Pancreas (tissue), 10 donors: ENCODE measurements at regions not wholly inside any gene's neighbourhood (a gene's known extent, or its start where the extent isn't known, plus 50 kb on each side); places are given as distances from the start of the nearest gene placed in this dataset.
"Not testable (repeated sequence)": the region's sequence is repeated elsewhere in the genome, so short reads cannot be mapped to it uniquely, and the experiment has no call there.

ENCODE experiments used
- ATAC-seq, 4 donors: fragments of 200-7000 bp; cut with Tn5 transposase; one replicate each; pipeline versions ENCODE4 v1.8.0 to v1.9.1; 2020; ENCODE audit warnings: mild to moderate bottlenecking in 4 of 4, moderate library complexity in 4 of 4
- DNase-seq, 6 donors: peaks; one replicate each; pipeline ENCODE4 v3.0.0-alpha.2; 2020
- FAIRE-seq: peaks from 2 replicates; lab custom pipeline; 2012; peaks lifted over from hg19 to GRCh38; lab: Jason Lieb, UNC
- H3K27ac ChIP-seq, 4 donors: fragments of 200-600 bp; sonication (generic); 1 replicate in 3 of 4; 2 replicates in 1 of 4; pipeline versions ENCODE4 v1.5.0 to v1.8.0; 2020
- H3K27me3 ChIP-seq, 4 donors: fragments of 200-600 bp; one replicate each; pipeline ENCODE4 v1.8.0; 2021
- H3K36me3 ChIP-seq, 3 donors: fragments of 200-600 bp; sonication (generic) in 1 of 3; one replicate each; pipeline versions ENCODE4 v1.5.0 to v1.8.0; 2020 to 2021
- H3K4me1 ChIP-seq, 3 donors: fragments of 200-600 bp; one replicate each; pipeline ENCODE4 v1.8.0; 2021
- H3K4me3 ChIP-seq, 4 donors: fragments of 200-600 bp; sonication (generic) in 2 of 4; one replicate each; pipeline versions ENCODE4 v1.5.0 to v1.8.0; 2020 to 2021
- H3K9me3 ChIP-seq, 4 donors: fragments of 200-600 bp; one replicate each; pipeline ENCODE4 v1.8.0; 2021
- WGBS, 2 donors: extraction: QIAGEN DNeasy Blood & Tissue Kit; methylation state at CpG; one replicate each; pipeline ENCODE4 v1.1.7; 2013; 5-methylcytosine and 5-hydroxymethylcytosine counted together
- intact Hi-C, 3 donors: fragments of 100-400 bp; cut with DNase I; formaldehyde crosslinking; loops; one replicate each; pipeline versions ENCODE4 v1.11.1 to v1.14.2; 2022
- donor health status: healthy with polysubstance abuse.
- donor health status: DM: no; HTN: no; CAD: no; lungs with moderate emphysema.
- donor health status: DM: no; HTN: no; CAD: no.
- donor health status: control.
- donor health status: control.
- donor health status: Bipolar disorder and iron deficiency.
- donor health status: DM: yes; HTN: yes; CAD: no.
- donor health status: DM: no; HTN: no; CAD: no.
- donor health status: DM: no; HTN: no; CAD: no.
- donor health status: DM: yes; HTN: yes; CAD: no.

- WGBS, 2 donors = no CpG with 5 or more reads among the region's 3 CpGs
- H3K4me1 ChIP-seq, H3K27ac ChIP-seq, H3K36me3 ChIP-seq, FAIRE-seq, DNase-seq, H3K9me3 ChIP-seq, H3K27me3 ChIP-seq, ATAC-seq, intact Hi-C loops, H3K4me3 ChIP-seq: not testable (repeated sequence)
Measured at GRCh38 chr9:38926565-38926964, 206.6 kb upstream of the FAM240B start.

- H3K9me3 ChIP-seq, FAIRE-seq, H3K4me3 ChIP-seq, H3K36me3 ChIP-seq, H3K27me3 ChIP-seq, H3K27ac ChIP-seq, intact Hi-C loops, ATAC-seq, H3K4me1 ChIP-seq, DNase-seq: not testable (repeated sequence)
- WGBS, 2 donors = no CpG with 5 or more reads among the region's 3 CpGs
Measured at GRCh38 chr9:38921253-38921652, 201.3 kb upstream of the FAM240B start.

GRCh38 chr9:38910629-38911028 lies 190.7 kb upstream of the FAM240B start:
- H3K27me3 ChIP-seq, FAIRE-seq, H3K4me1 ChIP-seq, intact Hi-C loops, H3K9me3 ChIP-seq, H3K4me3 ChIP-seq, ATAC-seq, DNase-seq, H3K27ac ChIP-seq, H3K36me3 ChIP-seq: not testable (repeated sequence)
- WGBS, 2 donors = 33 to 37% methylated on average over 2 to 4 of the region's 4 CpGs

- H3K27me3 ChIP-seq, H3K4me1 ChIP-seq, H3K9me3 ChIP-seq, DNase-seq, intact Hi-C loops, H3K36me3 ChIP-seq, ATAC-seq, FAIRE-seq, H3K4me3 ChIP-seq, H3K27ac ChIP-seq: not testable (repeated sequence)
- WGBS, 2 donors = no CpG with 5 or more reads among the region's 11 CpGs
Measured at GRCh38 chr9:38904719-38905118, 184.8 kb upstream of the FAM240B start.

GRCh38 chr9:38901534-38902177 lies 181.7 kb upstream of the FAM240B start:
- FAIRE-seq, H3K4me1 ChIP-seq, DNase-seq, H3K9me3 ChIP-seq, H3K27ac ChIP-seq, intact Hi-C loops, ATAC-seq, H3K4me3 ChIP-seq, H3K36me3 ChIP-seq, H3K27me3 ChIP-seq: not testable (repeated sequence)
- no CpG with 5 or more reads among the region's 10 CpGs for WGBS, 2 donors

GRCh38 chr9:38896404-38896803 lies 176.5 kb upstream of the FAM240B start:
- H3K9me3 ChIP-seq, H3K27ac ChIP-seq, H3K4me1 ChIP-seq, H3K36me3 ChIP-seq, intact Hi-C loops, H3K27me3 ChIP-seq, ATAC-seq, DNase-seq, FAIRE-seq, H3K4me3 ChIP-seq: not testable (repeated sequence)
- 80 to 86% methylated on average over 3 to 9 of the region's 11 CpGs for WGBS, 2 donors

GRCh38 chr9:38895227-38895626 lies 175.3 kb upstream of the FAM240B start:
- intact Hi-C loops, DNase-seq, H3K27ac ChIP-seq, H3K4me1 ChIP-seq, H3K9me3 ChIP-seq, H3K36me3 ChIP-seq, H3K27me3 ChIP-seq, FAIRE-seq, H3K4me3 ChIP-seq, ATAC-seq: not testable (repeated sequence)
- WGBS, 2 donors = no CpG with 5 or more reads among the region's 1 CpG

- WGBS, 2 donors = 11 to 20% methylated on average over 3 to 4 of the region's 6 CpGs
- H3K4me3 ChIP-seq, FAIRE-seq, H3K27ac ChIP-seq, H3K36me3 ChIP-seq, DNase-seq, intact Hi-C loops, H3K4me1 ChIP-seq, H3K9me3 ChIP-seq, H3K27me3 ChIP-seq: not testable (repeated sequence)
- ATAC-seq = peak in 3 of 4 donors; percentile 59 to 78 (median 65)
Measured at GRCh38 chr9:38892539-38893232, 172.8 kb upstream of the FAM240B start.

GRCh38 chr9:38886076-38886475 lies 166.1 kb upstream of the FAM240B start:
- FAIRE-seq, H3K36me3 ChIP-seq, H3K4me3 ChIP-seq, DNase-seq, H3K27ac ChIP-seq, H3K9me3 ChIP-seq, H3K4me1 ChIP-seq, H3K27me3 ChIP-seq, ATAC-seq, intact Hi-C loops: not testable (repeated sequence)
- 55 to 70% methylated on average over 1 of the region's 5 CpGs for WGBS, 2 donors

GRCh38 chr9:38875616-38876015 lies 155.7 kb upstream of the FAM240B start:
- H3K4me1 ChIP-seq, FAIRE-seq, H3K4me3 ChIP-seq, H3K27ac ChIP-seq, ATAC-seq, intact Hi-C loops, DNase-seq, H3K27me3 ChIP-seq, H3K9me3 ChIP-seq, H3K36me3 ChIP-seq: not testable (repeated sequence)
- 66 to 67% methylated on average over 5 to 7 of the region's 7 CpGs for WGBS, 2 donors

GRCh38 chr9:38871282-38871940 lies 151.5 kb upstream of the FAM240B start:
- FAIRE-seq, H3K27me3 ChIP-seq, intact Hi-C loops, H3K36me3 ChIP-seq, H3K4me3 ChIP-seq, H3K27ac ChIP-seq, ATAC-seq, H3K4me1 ChIP-seq, H3K9me3 ChIP-seq, DNase-seq: not testable (repeated sequence)
- 46 to 91% methylated on average over 2 of the region's 5 CpGs for WGBS, 2 donors

- H3K4me3 ChIP-seq, H3K27ac ChIP-seq, H3K9me3 ChIP-seq, H3K27me3 ChIP-seq, intact Hi-C loops, DNase-seq, H3K36me3 ChIP-seq, FAIRE-seq, H3K4me1 ChIP-seq: not testable (repeated sequence)
- WGBS, 2 donors = no CpG with 5 or more reads among the region's 1 CpG
- peak in 2 of 4 donors; percentile 77 for ATAC-seq
Measured at GRCh38 chr9:38859827-38860226, 139.9 kb upstream of the FAM240B start.
